ENCODE measurements at regions not wholly inside any gene's neighbourhood (a gene's known extent, or its start where the extent isn't known, plus 50 kb on each side); places are given as distances from the start of the nearest gene placed in this dataset.

DNA sequence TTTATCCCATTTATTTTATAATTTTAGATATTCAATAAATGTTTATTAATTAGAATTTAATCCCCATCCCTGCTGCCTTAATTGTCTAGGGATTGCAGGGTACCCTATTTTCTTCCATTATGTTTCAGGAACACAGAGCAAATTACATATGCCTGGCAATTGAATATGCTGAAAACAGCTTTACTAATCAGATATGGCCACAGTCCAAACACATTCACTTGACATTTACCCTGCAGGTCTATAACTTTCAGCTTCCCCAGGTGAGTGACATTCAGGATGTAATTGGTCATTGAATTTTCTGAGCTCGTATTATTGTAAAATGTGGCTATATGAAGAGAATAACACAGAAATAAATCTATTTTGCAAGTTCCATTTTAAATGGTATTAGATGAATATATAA, 218.7 kb upstream of the NDST4 start:
- no peak for DNase-seq (ENCODE audit: low spot score)

DNA sequence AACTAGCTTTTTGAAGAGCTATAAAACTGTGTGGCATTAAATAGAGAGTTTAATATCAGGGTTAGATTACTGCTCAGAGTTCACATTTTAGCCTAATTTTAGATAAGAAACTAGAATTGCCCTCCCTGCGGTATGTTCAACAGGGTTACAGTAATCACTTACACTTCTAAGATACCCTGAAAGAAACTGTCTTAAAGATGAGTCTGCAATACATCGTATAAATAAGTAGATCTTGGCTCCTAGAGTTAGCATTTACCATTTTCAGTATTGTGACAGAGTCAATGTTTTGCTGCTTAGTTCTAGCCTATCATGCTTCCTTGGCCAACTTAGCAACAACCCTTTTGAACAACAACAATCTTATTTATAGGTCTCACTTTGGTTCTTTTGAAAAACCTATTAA, 217.8 kb upstream of the NDST4 start:
- DNase-seq (ENCODE audit: low spot score), result no peak

DNA sequence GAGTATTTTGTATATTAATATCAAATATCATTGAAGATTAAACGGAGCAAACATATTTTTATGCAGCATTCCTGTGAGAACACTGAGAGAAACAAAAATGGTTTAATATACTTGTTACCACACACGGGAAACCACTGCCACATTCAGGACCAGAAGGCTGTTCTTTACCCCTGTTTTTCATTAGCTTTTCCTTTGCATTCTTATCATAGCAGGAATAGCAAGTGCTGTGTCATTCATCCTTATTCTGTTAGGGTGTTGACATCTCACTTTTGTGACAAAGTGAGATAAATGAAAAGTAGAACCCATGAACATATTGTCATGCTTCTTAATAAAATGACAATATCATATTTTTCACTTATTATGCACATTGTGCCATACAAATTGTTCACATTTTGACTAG, 212.4 kb upstream of the NDST4 start:
- DNase-seq (ENCODE audit: low spot score), result no peak

DNA sequence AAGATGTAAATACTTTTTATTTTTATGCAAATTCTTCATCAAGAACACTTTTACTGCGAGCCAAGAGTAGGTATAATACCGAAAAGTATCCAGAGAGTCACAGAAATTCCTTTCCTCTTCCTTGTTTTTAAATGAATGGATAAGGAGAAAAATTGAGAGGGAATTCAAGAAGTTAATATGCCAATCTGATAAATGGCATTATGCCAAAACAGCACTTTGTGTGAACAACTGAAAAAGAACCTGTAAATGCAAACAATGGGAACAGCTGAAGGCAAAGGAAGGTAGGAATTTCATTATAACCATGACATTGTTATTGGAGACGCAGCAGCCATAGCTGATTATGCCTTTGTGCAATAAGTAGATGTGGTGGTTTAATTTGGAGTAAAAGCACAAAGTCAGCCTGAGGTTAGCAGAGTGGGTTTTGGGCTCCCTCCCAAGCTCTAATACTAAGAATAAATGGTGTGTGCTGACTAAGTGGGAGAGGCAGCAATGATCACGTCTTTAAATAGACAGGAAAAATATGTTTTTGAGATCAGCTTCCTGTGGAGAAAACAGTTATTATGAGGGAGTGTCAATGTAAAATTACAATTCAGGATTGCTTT, 209.8 kb upstream of the NDST4 start:
- no peak for DNase-seq (ENCODE audit: low spot score)

DNA sequence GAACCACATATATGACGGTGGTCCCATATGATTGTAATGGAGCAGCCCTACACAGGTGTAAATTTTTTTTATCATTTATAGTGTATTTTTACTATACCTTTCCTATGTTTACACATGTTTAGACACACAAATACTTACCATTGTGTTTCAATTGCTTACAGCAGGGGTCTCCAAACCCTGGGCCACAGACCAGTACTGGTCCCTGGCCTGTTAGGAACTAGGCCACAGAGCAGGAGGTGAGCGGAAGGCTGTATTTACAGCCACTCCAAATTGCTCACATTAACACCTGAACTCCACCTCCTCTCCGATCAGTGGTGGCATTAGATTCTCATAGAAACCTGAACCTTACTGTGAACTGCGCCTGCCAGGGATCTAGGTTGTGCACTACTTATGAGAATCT, 201.8 kb upstream of the NDST4 start:
- no peak for DNase-seq (ENCODE audit: low spot score)

DNA sequence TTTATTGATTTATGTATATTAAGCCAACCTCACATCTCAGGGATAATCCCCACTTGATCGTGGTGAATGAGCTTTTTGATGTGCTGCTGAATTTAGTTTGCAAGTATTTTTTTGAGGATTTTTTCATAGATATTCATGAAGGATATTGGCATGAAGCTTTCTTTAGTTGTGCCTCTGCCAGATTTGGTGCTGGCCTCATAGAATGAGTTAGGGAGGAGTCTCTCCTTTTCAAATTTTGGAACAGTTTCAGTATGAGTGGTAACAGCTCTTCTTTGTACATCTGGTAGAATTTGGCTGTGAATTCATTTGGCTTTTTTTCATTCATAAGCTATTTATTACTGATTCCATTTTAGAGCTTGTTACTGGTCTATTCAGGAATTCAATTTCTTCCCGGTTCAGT, 197.2 kb upstream of the NDST4 start:
- no peak for DNase-seq (ENCODE audit: low spot score)

DNA sequence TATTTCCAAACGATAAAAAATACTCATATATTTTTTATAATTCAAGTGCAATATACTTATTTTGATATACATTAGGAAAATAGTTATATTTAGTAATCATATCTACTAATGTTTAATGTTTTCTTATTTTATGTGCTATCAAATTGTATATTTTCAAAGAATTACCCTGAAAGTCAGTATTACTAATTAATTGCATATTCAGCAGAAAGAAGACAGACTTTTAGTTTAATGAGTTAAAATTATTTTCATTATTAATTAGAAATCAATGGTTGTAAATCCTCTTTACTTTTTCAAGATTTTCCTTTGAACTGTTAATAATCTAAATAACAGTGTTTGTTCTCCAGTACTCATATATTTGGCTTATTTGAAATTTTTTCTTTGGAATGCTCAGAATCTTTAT, 181.3 kb upstream of the NDST4 start:
- no peak for DNase-seq (ENCODE audit: low spot score)

DNA sequence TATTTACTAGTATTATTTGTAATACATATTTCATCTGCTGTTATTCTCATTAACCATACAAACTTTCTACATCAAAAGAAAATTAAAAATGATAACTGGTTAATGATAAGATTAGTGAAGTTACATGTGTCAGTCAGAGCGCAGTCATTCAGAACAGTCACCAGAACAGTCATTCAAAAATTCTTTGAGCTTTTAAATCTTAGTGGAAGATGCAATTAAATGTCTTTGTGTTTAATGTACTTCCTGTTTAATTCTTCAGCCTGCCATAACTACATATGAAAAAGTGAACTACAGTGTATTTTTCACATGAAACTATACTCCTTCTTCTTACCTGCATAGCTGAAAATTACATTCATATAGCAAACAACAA, 179.7 kb upstream of the NDST4 start:
- no peak for DNase-seq (ENCODE audit: low spot score)

DNA sequence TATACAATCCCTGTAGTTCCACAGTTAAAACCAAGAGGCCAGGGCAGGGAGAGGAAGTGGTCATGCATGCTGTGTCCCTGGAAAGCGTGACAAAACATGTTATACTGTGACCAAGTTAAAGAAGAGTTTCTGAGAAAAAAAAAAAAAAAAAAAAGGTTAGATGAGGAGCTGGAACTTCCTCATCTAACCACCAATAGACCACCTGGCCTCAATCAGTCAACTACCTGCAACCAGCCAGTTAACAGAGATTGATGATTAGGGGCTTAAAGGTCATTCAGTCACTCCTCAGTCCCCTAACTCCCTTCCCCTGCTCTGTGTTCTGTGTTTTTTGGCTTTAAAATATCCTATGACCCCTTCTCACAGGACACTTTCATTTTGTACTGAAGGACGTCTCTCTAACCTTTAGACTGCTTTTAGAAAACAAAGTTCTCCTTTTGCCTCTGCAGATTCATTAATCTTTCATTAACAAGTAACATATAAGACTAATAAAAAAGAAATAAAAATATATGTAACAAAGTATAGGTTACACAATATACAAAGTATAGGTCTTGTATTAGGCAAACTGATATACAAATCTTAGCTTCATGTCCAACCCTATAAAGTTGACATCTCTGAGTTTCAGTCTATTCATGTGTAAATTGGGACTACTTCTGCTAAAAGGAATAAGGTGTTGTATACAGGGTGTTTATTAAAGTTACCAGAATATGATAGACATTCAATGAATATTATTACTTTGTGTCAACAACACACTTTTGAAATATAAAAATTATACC, 179.1 kb upstream of the NDST4 start:
- DNase-seq (ENCODE audit: low spot score), result no peak

DNA sequence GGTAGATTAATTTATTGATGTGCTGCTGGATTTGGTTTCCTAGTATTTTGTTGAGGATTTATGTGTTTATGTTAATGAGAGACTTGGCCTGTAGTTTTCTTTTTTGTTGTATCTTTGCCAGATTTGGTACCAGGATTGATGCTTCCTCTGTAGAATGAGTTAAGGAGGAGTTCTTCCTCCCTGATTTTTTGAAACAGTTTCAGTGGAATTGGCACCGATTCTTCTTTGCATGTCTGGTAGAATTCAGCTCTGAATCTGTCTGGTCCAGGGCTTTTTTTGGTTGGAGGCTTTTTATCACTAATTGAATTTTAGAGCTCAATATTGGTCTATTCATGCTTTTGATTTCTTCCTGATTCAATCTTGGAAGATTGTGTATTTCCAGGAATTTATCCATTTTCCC, 174.0 kb upstream of the NDST4 start:
- DNase-seq (ENCODE audit: low spot score), result no peak

DNA sequence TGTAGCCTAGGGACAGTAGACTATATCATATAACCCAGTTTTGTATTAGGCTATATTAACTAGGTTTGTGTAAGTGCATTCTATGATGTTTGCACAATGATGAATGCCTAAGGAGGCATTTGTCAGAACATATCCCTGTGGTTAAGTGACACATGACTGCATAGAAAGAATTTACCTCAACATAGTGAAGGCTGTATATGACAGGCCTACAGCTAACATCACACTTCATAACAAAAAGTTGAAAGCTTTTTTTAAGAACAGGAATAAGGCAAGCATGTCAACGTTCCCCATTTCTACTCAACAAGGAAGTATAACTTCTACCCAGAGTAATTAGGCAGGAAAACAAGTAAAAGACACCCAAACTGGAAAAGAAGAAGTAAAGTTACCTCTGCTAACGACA, 165.9 kb upstream of the NDST4 start:
- DNase-seq (ENCODE audit: low spot score), result no peak

DNA sequence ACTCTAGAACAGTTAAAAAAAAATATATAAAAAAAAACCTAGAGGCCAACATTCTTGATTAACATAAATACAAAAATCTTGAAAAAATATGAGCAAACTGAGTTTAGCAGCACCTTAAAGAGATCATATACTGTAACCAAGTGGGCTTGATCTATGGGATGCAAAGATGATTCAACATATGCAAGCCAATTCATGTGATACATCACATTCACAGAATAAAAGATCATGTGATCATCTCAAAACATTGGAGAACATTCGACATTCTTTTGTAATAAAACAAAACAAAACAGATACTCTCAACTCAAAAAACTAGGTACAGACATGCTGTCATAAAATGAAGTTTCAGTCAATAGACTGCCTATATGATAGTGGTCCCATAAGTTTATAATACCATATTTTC, 165.4 kb upstream of the NDST4 start:
- DNase-seq (ENCODE audit: low spot score), result no peak

DNA sequence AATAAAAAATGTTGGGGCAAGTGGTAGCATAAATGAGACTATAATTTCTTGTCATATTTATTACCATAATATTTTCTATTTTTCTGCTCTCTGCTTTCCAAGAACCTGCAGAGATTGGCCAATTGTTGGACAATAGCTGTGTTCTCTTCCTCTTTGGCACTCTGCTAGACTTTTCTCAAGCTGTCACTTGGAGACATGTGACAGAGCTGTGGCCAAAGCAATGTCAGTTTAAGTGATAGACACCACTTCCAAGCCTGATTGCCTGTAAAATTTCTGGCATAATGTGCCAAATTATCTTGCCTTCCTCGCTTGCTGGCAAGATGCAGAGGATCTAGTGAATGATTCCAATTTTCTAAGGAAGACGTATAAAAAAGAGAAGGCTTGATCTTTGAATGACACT, 162.2 kb upstream of the NDST4 start:
- DNase-seq (ENCODE audit: low spot score), result no peak

DNA sequence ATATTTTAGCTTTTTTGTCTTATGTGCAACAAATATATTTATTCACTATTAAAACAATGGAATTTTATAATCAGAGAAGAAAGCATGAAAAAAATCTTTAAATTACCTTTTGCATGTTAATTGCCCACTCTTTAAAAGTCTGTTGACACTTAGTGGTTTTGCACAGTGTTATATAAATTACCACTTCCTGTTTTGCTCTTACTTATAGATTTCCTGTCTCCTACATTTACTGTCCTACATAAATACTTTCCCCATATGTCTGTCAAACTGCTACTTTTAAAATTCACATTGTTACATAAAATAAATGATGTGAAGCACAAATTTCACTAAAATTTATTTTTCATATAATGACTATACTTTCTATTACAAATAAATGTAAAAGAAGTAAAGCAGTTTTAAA, 161.1 kb upstream of the NDST4 start:
- DNase-seq (ENCODE audit: low spot score), result no peak

DNA sequence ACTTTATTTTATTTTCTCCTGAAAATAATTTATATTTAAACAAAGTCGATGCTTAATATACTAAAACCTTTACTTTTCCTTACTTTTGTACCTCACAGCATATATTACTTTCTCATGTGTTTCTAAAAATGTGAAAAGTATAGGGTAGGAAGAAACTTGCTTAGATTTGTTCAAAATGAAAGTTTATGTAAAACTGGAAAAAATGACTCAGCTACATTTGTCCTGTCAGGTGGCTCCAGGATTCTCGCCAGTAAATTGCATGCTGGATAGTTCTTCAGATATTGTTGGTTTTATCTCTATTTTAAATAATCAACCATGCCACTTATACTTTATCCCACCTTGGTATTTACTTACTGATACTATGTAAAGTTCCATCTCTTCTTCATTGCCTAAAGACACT, 159.2 kb upstream of the NDST4 start:
- no peak for DNase-seq (ENCODE audit: low spot score)

DNA sequence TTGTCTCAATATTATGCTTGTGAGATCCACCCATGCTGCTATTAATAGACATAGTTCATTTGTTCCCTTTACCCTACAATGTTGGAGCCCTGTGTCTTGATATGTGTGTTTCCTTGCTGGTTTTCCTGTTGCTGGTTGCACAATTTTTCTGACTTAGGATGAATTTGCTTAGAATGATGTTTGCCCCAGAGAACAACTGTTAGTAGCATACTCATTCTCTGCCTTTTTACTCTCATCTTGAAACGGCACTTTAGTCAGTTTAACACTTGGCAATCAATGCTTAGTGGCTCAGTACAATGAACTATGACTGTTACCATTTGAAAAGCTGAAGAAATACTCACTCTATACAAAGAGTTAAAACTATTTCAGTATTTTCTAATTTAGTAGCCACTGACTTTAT, 158.8 kb upstream of the NDST4 start:
- DNase-seq (ENCODE audit: low spot score), result no peak

DNA sequence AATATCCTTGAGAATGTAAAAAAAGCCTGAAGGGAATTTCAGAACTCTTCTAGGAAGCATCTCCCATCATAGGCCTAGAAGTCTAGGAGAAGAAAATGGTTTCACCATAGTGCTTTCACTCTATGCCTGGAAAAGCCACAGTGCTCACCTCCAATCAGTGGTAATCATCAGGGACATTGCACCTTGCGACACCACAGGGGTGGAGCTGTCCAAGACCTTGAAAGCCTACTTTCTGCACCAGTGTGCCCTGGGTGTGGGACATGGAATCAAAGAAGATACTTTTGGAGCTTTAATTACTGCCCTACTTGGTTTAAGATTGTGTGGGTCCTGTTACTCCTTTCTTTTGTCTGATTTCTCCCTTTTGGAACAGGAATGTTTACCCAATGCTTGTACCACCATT, 146.8 kb upstream of the NDST4 start:
- DNase-seq (ENCODE audit: low spot score), result no peak

DNA sequence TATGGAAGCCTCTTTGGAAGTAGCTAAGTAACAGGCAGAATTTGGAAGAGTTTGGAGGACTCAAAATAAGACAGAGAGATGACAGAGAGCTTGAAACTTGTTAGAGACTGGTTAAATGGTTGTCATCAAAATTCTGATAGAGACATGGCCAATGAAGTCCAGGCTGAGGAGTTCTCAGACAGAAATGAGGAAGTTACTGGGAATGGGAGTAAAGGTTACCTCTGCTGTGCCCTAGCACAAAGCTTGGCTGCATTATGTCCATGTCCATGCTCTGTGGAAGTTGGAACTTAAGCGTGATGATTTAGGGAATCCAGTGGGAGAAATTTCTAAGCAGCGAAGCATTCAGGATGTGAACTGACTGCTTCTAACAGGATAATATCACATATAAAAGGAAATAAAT, 146.2 kb upstream of the NDST4 start:
- DNase-seq (ENCODE audit: low spot score), result no peak

DNA sequence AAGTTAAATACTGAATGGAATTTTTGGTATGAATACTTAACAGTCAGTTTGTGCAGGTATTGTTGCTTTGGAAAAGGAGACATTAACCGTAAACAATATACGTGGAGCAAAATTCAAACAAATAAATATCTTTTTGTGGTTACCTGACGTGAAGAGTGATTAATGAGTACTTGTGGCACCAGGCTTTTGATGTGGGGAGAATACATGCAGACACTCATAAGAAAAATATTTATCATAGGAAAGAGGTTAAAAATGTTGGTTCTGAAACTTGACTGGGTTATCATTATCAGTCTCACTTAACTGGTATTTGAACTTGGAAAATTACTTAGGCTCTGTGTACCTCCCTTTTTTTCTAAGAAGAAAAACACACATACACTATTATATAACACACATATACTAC, 136.4 kb upstream of the NDST4 start:
- DNase-seq (ENCODE audit: low spot score), result no peak

DNA sequence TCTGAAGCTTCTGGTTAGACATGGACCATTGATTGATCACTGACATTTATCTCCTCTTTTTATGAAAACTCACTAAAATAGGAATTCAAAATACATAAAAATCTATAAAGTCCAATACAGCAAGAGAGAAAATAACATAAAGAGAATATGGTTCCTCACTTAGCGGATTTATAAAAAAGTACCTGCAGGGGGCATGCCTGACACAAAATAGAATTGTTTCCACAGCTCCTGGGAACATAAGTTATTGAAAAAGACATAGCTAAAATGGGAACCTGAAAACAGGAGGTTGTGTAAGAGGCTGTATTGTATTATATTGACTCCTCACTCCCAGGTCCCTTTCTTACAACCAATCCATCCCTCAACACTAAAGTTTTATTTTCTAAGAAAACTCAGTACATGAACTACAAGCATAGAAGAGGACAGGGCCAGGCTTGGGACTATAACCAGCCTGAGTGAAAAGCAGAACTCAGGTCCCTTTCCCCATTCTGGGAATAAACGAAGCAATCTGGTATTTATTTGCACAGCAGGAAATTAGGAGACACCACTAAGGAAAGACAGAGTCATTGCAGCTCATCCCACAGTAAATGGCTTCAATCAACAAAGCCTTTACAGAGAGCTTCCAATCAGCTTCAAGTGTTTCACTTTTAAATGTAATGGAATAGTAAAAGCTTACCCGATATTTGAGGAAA, 121.1 kb upstream of the NDST4 start:
- DNase-seq (ENCODE audit: low spot score), result peak; percentile 29

DNA sequence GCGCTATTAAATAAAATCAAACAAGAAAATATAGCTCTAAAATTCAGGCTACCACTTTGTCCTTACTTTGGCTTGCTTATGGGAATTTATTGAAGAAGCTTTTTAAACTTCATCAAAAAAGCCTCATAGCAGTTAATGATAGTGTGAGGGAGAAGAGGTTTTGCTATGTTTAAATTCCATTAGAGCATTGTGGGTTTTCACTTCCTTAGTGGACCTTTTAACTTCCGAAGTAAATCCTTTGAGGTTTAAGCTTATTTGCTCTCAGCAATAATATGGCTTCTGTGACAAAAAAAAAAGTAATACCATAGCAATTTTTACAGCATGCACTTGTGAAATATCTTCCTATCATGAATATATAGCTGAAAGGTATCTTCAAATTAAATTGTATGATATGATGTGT, 120.2 kb upstream of the NDST4 start:
- no peak for DNase-seq (ENCODE audit: low spot score)

DNA sequence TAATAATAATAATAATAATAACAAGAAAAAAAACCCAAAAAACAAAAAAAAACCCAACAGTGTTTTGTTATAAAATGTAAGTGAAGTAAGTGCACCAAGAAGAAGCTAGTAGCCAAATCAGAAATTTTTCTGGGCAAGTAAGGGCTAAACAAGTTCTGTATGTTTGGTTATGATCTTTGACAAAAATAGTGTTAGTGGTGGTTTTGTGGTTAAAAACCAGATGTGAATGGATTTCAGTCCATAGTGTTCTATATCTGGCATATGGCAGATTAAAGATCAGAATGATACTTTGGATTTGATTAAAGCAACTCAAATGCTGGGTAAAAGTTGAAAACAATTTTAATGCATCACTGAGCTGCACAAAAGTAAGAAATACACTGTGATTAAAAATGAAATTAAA, 116.5 kb upstream of the NDST4 start:
- DNase-seq (ENCODE audit: low spot score), result no peak

DNA sequence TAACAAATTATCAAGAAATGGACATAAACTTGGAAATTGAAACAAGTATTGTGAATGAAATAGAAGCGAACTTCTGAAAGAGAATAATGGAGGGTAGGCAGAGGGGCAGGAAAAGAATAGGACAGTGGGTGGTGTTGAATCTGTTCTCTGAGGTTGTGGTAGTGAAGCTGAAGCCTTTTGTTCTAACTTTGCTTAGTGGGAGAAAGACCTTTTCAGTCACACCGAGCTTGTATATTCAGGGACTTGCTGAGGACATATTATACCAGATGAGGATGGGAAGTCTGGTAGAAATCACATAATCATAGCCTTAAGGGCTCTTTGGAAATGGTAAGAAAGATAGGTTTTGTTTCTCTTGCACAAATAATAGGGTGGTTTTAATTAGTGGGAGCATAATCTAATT, 115.4 kb upstream of the NDST4 start:
- no peak for DNase-seq (ENCODE audit: low spot score)

DNA sequence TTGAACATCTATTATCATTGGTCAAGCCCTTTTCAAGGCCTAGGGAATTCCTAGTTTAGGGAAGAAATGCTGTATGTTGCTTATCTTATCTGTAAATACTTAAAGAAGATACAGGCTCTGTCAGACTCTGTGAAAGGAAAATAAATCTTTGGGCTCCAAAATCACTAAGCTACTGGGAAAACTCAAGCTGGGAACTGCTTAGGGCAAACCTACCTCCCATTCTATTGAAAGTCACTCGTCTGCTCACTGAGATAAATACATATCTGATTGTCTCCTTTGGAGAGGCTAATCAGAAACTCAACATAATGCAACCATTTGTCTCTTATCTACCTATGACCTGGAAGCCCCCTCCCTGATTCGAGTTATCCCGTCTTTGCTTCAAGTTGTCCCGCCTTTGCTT, 108.6 kb upstream of the NDST4 start:
- no peak for DNase-seq (ENCODE audit: low spot score)

Measured in COLO829 (cell line).